ENCODE measurements at regions not wholly inside any gene's neighbourhood (a gene's known extent, or its start where the extent isn't known, plus 50 kb on each side); places are given as distances from the start of the nearest gene placed in this dataset.

GRCh38 chr4:114472269-114473032 lies 126.2 kb upstream of the UGT8 start:
- H3K27ac ChIP-seq (ENCODE audit: low read length), result no peak overlapping the region
- TF ChIP-seq, protein P1, sequence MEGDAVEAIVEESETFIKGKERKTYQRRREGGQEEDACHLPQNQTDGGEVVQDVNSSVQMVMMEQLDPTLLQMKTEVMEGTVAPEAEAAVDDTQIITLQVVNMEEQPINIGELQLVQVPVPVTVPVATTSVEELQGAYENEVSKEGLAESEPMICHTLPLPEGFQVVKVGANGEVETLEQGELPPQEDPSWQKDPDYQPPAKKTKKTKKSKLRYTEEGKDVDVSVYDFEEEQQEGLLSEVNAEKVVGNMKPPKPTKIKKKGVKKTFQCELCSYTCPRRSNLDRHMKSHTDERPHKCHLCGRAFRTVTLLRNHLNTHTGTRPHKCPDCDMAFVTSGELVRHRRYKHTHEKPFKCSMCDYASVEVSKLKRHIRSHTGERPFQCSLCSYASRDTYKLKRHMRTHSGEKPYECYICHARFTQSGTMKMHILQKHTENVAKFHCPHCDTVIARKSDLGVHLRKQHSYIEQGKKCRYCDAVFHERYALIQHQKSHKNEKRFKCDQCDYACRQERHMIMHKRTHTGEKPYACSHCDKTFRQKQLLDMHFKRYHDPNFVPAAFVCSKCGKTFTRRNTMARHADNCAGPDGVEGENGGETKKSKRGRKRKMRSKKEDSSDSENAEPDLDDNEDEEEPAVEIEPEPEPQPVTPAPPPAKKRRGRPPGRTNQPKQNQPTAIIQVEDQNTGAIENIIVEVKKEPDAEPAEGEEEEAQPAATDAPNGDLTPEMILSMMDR (IDR thresholded peaks at IDR 0.05), result no peak
- no peaks in the 10 kb centered on the region for H3K36me3 ChIP-seq (ENCODE audit: control insufficient read depth, insufficient read depth, low read length)
- WGBS (ENCODE audit: insufficient coverage), result 80% methylated on average over 9 of the region's 9 CpGs
- intact Hi-C loops (cut with micrococcal nuclease), result no loop called here
- H3K4me1 ChIP-seq (ENCODE audit: control insufficient read depth, insufficient read depth, low read length), result no peaks in the 10 kb centered on the region
- H3K4me3 ChIP-seq (ENCODE audit: low read length), result no peak overlapping the region
- no peak for DNase-seq
- Mint-ChIP-seq H3K9me3 (peaks cover 4 to 6% of the 10 kb centered on the region in 2 donors), H3K27me3 (ENCODE audit: low read depth in 2 of 2) (no peaks in the 10 kb centered on the region), H3K27ac (no peak overlapping the region), H3K4me1 (no peaks in the 10 kb centered on the region), H3K36me3 (no peaks in the 10 kb centered on the region), H3K4me3 (no peak overlapping the region)
- no peaks in the 10 kb centered on the region for H3K27me3 ChIP-seq (ENCODE audit: control insufficient read depth, insufficient read depth, low read length)
- ATAC-seq, result no peak
- H3K9me3 ChIP-seq (ENCODE audit: control insufficient read depth, insufficient read depth, low read length), result no peaks in the 10 kb centered on the region

DNA sequence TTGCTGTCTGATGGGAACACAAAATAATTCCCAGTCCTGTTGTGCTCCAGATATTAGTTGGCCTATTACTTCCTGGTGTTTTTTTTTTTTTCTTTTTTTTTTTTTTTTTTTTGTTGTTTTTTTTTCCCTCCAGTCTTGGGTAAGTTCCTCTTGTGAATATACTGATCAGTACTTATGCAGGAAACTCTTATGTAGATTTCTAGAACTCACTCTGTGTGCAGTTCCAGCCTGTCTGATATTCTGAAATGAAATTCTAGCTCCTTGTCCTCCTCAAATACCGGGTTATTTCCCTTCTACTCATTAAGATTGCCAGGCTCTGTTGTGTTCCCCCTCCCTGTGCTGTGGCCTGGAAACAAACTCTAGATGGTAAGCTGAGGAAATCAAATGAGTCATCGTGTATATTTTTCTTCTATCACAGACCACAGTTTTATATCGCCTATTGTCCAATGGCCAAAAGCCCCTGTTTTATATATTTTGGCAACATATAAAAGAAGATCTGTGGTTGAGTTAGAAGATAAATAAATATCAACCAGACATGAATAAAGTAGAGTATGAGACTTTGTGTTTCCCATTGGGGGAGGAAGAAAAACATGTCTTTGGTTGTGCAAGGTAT lies 124.3 kb upstream of the UGT8 start:
- Histone ChIP-seq H3K9me3 (ENCODE audit: control insufficient read depth, insufficient read depth, low read length) (no peaks in the 10 kb centered on the region), H3K4me1 (ENCODE audit: control insufficient read depth, insufficient read depth, low read length) (no peaks in the 10 kb centered on the region), H3K27ac (ENCODE audit: low read length) (no peak overlapping the region), H3K27me3 (ENCODE audit: control insufficient read depth, insufficient read depth, low read length) (no peaks in the 10 kb centered on the region), H3K4me3 (ENCODE audit: low read length) (no peak overlapping the region), H3K36me3 (ENCODE audit: control insufficient read depth, insufficient read depth, low read length) (no peaks in the 10 kb centered on the region)
- H3K36me3 Mint-ChIP-seq, result no peaks in the 10 kb centered on the region
- no peak for ATAC-seq
- no peak for DNase-seq
- H3K9me3 Mint-ChIP-seq, result peaks cover 2 to 6% of the 10 kb centered on the region in 2 donors
- H3K27ac Mint-ChIP-seq, result no peak overlapping the region
- TF ChIP-seq, protein P1 (IDR thresholded peaks at IDR 0.05), result no peak
- H3K27me3 Mint-ChIP-seq (ENCODE audit: low read depth in 2 of 2), result no peaks in the 10 kb centered on the region
- no peaks in the 10 kb centered on the region for H3K4me1 Mint-ChIP-seq
- intact Hi-C loops (cut with micrococcal nuclease), result no loop called here
- H3K4me3 Mint-ChIP-seq, result no peak overlapping the region
- WGBS (ENCODE audit: insufficient coverage), result 100% methylated on average over 1 of the region's 3 CpGs

DNA sequence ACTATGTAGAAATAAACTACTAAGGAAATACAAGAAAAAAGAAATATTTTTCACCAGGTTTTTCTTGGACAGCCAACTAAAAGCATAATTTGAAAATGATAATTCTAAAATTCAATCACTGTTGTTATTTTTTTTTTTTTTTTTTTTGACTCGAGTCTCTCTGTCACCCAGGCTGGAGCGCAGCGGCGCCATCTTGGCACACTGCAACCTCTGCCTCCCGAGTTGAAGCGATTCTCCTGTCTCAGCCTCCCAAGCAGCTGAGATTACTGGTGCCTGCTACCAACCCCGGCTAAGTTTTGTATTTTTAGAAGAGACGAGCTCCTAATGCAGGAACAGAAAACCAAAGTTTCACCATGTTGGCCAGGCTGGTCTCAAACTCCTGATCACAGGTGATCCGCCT lies 122.3 kb upstream of the UGT8 start:
- no peak overlapping the region for H3K4me3 Mint-ChIP-seq

More for the DNA sequence above, 122.3 kb upstream of the UGT8 start:
- Histone ChIP-seq H3K9me3 (ENCODE audit: control insufficient read depth, insufficient read depth, low read length) (no peaks in the 10 kb centered on the region), H3K4me1 (ENCODE audit: control insufficient read depth, insufficient read depth, low read length) (no peaks in the 10 kb centered on the region), H3K27me3 (ENCODE audit: control insufficient read depth, insufficient read depth, low read length) (no peaks in the 10 kb centered on the region), H3K4me3 (ENCODE audit: low read length) (no peak overlapping the region), H3K27ac (ENCODE audit: low read length) (no peak overlapping the region), H3K36me3 (ENCODE audit: control insufficient read depth, insufficient read depth, low read length) (no peaks in the 10 kb centered on the region)
- 87% methylated on average over 9 of the region's 9 CpGs for WGBS (ENCODE audit: insufficient coverage)
- TF ChIP-seq, protein P1 (IDR thresholded peaks at IDR 0.05), result no peak
- DNase-seq (no peak), ATAC-seq (no peak)
- no peaks in the 10 kb centered on the region for H3K4me1 Mint-ChIP-seq
- H3K36me3 Mint-ChIP-seq, result no peaks in the 10 kb centered on the region
- peaks cover 8% of the 10 kb centered on the region in 2 donors for H3K9me3 Mint-ChIP-seq
- no peak overlapping the region for H3K27ac Mint-ChIP-seq
- H3K27me3 Mint-ChIP-seq (ENCODE audit: low read depth in 2 of 2), result no peaks in the 10 kb centered on the region
- intact Hi-C loops (cut with micrococcal nuclease), result no loop called here
